GM19023 (cell line): ENCODE measurements at regions not wholly inside any gene's neighbourhood (a gene's known extent, or its start where the extent isn't known, plus 50 kb on each side); places are given as distances from the start of the nearest gene placed in this dataset.
"Not testable (repeated sequence)": the region's sequence is repeated elsewhere in the genome, so short reads cannot be mapped to it uniquely, and the experiment has no call there.

Experiments used
- ATAC-seq: cut with Tn5 transposase; IDR thresholded peaks from one replicate; pipeline ENCODE4 v1.9.1; 2021; ENCODE audit warnings: mild to moderate bottlenecking, moderate library complexity; ENCODE audit not compliant: unreplicated experiment

GRCh38 chr12:83779526-83779925 is 1092.8 kb downstream of the TMTC2 start:
- ATAC-seq = no peak

GRCh38 chr12:83769151-83769550 is 1082.4 kb downstream of the TMTC2 start:
- no peak for ATAC-seq

- ATAC-seq = no peak
These were observed 1081.0 kb downstream of the TMTC2 start for GRCh38 chr12:83767723-83768122.

GRCh38 chr12:83763425-83763824 is 1076.7 kb downstream of the TMTC2 start:
- no peak for ATAC-seq

- ATAC-seq = no peak
These were observed 1073.2 kb downstream of the TMTC2 start for GRCh38 chr12:83759906-83760305.

- no peak for ATAC-seq
These were observed 1072.4 kb downstream of the TMTC2 start for GRCh38 chr12:83758888-83759631.

GRCh38 chr12:83753904-83754303 is 1067.2 kb downstream of the TMTC2 start:
- ATAC-seq = no peak

GRCh38 chr12:83753205-83753604 is 1066.5 kb downstream of the TMTC2 start:
- no peak for ATAC-seq

- ATAC-seq = no peak
These were observed 1052.9 kb downstream of the TMTC2 start for GRCh38 chr12:83739607-83740006.

GRCh38 chr12:83710851-83711250 is 1024.1 kb downstream of the TMTC2 start:
- no peak for ATAC-seq

GRCh38 chr12:83709899-83710298 is 1023.2 kb downstream of the TMTC2 start:
- ATAC-seq = no peak

- ATAC-seq = no peak
These were observed 1014.1 kb downstream of the TMTC2 start for GRCh38 chr12:83700838-83701237.

GRCh38 chr12:83696311-83696710 is 1009.6 kb downstream of the TMTC2 start:
- ATAC-seq = not testable (repeated sequence)

- no peak for ATAC-seq
These were observed 1005.0 kb downstream of the TMTC2 start for GRCh38 chr12:83691730-83692129.

- no peak for ATAC-seq
These were observed 1003.8 kb downstream of the TMTC2 start for GRCh38 chr12:83690465-83690864.

- ATAC-seq = no peak
These were observed 1002.6 kb downstream of the TMTC2 start for GRCh38 chr12:83689333-83689732.

- ATAC-seq = no peak
These were observed 990.1 kb downstream of the TMTC2 start for GRCh38 chr12:83676781-83677295.

GRCh38 chr12:83666690-83667089 is 980.0 kb downstream of the TMTC2 start:
- ATAC-seq = no peak

GRCh38 chr12:83665634-83666218 is 979.0 kb downstream of the TMTC2 start:
- no peak for ATAC-seq

GRCh38 chr12:83664650-83665049 is 977.9 kb downstream of the TMTC2 start:
- no peak for ATAC-seq

- no peak for ATAC-seq
These were observed 974.1 kb downstream of the TMTC2 start for GRCh38 chr12:83660727-83661358.

GRCh38 chr12:83659321-83659720 is 972.6 kb downstream of the TMTC2 start:
- ATAC-seq = no peak
